ENCODE measurements at regions not wholly inside any gene's neighbourhood (a gene's known extent, or its start where the extent isn't known, plus 50 kb on each side); places are given as distances from the start of the nearest gene placed in this dataset.

- POLR2A ChIA-PET (ENCODE audit: partially characterized antibody): no interaction called here
- peaks cover 0 to 9% (median 2%) of the 10 kb centered on the region in 8 donors for H3K9me3 Mint-ChIP-seq
- H3K27ac Mint-ChIP-seq: no peak overlapping the region
- no peak overlapping the region for H3K4me3 ChIP-seq (ENCODE audit: low read length in 2 of 2)
- no peak for DNase-seq
- CTCF ChIA-PET (ENCODE audit: partially characterized antibody): interaction anchor here (0.9 kb wide), 1 partner anchor 11 kb away, joined by 3 read pairs; no protein-coding TSS in a partner anchor
- H3K4me1 ChIP-seq (ENCODE audit: insufficient read depth, low read length): no peaks in the 10 kb centered on the region
- H3K36me3 Mint-ChIP-seq: no peaks in the 10 kb centered on the region
- no peaks in the 10 kb centered on the region for H3K4me1 Mint-ChIP-seq
- H3K36me3 ChIP-seq (ENCODE audit: insufficient read depth, low read length): no peaks in the 10 kb centered on the region
- no peaks in the 10 kb centered on the region for H3K9me3 ChIP-seq (ENCODE audit: control insufficient read depth in 1 of 2, low read length in 2 of 2)
- no peaks in the 10 kb centered on the region for H3K27me3 ChIP-seq (ENCODE audit: insufficient read depth, low read length)
- H3K27ac ChIP-seq (ENCODE audit: low read depth, low read length): no peak overlapping the region
- intact Hi-C loops (cut with micrococcal nuclease): no loop called here
- H3K27me3 Mint-ChIP-seq: no peaks in the 10 kb centered on the region
- H3K4me3 Mint-ChIP-seq: no peak overlapping the region
These were observed 80.6 kb downstream of the VSTM2A start for GRCh38 chr7:54622696-54623309.

All from CD4-positive, alpha-beta memory T cell (primary cell).